ENCODE measurements at regions not wholly inside any gene's neighbourhood (a gene's known extent, or its start where the extent isn't known, plus 50 kb on each side); places are given as distances from the start of the nearest gene placed in this dataset.

DNA sequence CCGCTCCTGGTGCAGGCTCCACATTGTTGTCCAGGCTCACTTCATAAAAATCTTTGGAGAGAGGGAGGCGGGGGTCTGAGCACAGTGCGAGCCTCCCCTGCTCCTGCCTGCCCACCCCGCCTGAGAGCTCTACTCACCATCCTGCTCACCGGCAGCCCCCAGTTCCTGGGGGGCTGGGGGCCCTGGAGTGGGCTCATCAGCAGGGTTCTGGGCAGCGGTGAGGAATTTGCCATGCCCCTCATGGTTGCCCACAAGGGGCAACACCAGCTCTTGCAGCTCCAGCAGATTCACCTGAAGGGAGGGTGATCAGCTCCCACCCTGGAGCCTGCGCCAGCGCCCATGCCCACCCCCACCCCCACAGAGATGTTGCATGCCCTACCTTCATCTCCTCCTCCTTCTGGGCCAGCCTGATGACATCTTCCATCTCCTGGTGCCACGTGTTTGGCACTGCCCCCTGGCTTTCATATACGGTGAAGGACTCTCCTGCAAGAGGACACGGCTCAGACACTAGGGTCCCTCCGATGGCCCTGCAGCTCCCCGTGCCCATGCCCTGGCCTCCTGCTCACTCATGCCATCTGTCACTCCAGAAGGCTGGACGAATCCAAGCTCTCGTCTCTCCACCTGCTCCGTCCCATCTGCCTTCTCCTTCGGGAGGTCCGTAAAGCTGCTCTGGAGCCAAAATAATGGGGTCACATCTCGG, 162.1 kb downstream of the TBC1D2B start:
- Histone ChIP-seq H4K91ac (replicated peaks; ENCODE audit: insufficient read length, low read length) (no peak overlapping the region), H4K8ac (ENCODE audit: extremely low read depth, insufficient read depth, low read length) (no peak overlapping the region), H3K18ac (ENCODE audit: extremely low read depth, low read length) (no peak overlapping the region), H3K4me3 (ENCODE audit: extremely low read depth in 1 of 4, insufficient read depth in 2 of 4, low read depth in 3 of 4, low read length in 4 of 4) (no peak overlapping the region), H3K4me2 (ENCODE audit: insufficient read depth in 1 of 2, low read depth in 2 of 2, low read length in 2 of 2) (no peak overlapping the region), H3K36me3 (ENCODE audit: control insufficient read depth in 2 of 4, insufficient read depth in 4 of 4, low read length in 3 of 4) (no peaks in the 10 kb centered on the region), H3K79me1 (ENCODE audit: low read depth, low read length) (no peaks in the 10 kb centered on the region), H3K9ac (replicated peaks in 1 of 4; ENCODE audit: extremely low read depth in 1 of 4, low read depth in 3 of 4, low read length in 3 of 4) (no peak overlapping the region), H3K79me2 (ENCODE audit: control insufficient read depth in 1 of 2, insufficient read depth in 2 of 2, low read length in 2 of 2) (no peaks in the 10 kb centered on the region), H3K4ac (replicated peaks; ENCODE audit: insufficient read length, low read depth, low read length) (no peak overlapping the region), H3K23me2 (ENCODE audit: low read depth, low read length) (no peaks in the 10 kb centered on the region), H3K27me3 (replicated peaks in 1 of 4; ENCODE audit: control insufficient read depth in 3 of 4, extremely low read depth in 1 of 4, insufficient read depth in 3 of 4, low read length in 3 of 4) (no peaks in the 10 kb centered on the region), H3K23ac (ENCODE audit: insufficient read length) (no peak overlapping the region), H2AFZ (ENCODE audit: low read length) (no peak overlapping the region), H2BK120ac (replicated peaks; ENCODE audit: low read depth, low read length) (no peak overlapping the region), H3K14ac (ENCODE audit: insufficient read length) (no peak overlapping the region), H4K5ac (ENCODE audit: insufficient read length, low read depth, low read length) (no peak overlapping the region), H2BK15ac (ENCODE audit: low read length) (no peak overlapping the region), H4K20me1 (replicated peaks in 1 of 2; ENCODE audit: control insufficient read depth in 1 of 2, insufficient read depth in 2 of 2, low read length in 2 of 2) (no peaks in the 10 kb centered on the region), H3K4me1 (replicated peaks in 1 of 4; ENCODE audit: control insufficient read depth in 3 of 4, insufficient read depth in 4 of 4, low read length in 3 of 4) (no peaks in the 10 kb centered on the region), H3K9me3 (ENCODE audit: insufficient read depth in 2 of 2, low read depth in 1 of 2, low read length in 1 of 2) (no peaks in the 10 kb centered on the region), H2AK5ac (ENCODE audit: low read depth, low read length) (no peak overlapping the region), H3K27ac (ENCODE audit: low read depth, low read length) (no peak overlapping the region), H2BK12ac (ENCODE audit: low read depth, low read length) (no peak overlapping the region), H2BK5ac (ENCODE audit: low read depth, low read length) (no peak overlapping the region), H3K56ac (replicated peaks; ENCODE audit: insufficient read length, low read depth, low read length) (no peak overlapping the region), H2BK20ac (ENCODE audit: low read length) (no peak overlapping the region)
- 90% methylated on average over 14 of the region's 19 CpGs; no CpG with 5 or more reads in 1 of the 2 experiments for WGBS, 2 experiments (ENCODE audit: extremely low coverage in 1 of 2, insufficient coverage in 1 of 2, insufficient read length in 1 of 2, insufficient replicate concordance in 2 of 2, low coverage in 1 of 2, low lambda C conversion rate in 2 of 2, missing lambda C conversion rate in 1 of 2)
- no peak for DNase-seq (ENCODE audit: low read depth in 1 of 2, low spot score in 2 of 2)
- POLR2A ChIA-PET (ENCODE audit: partially characterized antibody) = no interaction called here
- TF ChIP-seq ZNF274 (IDR thresholded peaks at IDR 0.05; ENCODE audit: borderline replicate concordance, extremely low read depth, low read length) = no peak
- TF ChIP-seq, protein P1, sequence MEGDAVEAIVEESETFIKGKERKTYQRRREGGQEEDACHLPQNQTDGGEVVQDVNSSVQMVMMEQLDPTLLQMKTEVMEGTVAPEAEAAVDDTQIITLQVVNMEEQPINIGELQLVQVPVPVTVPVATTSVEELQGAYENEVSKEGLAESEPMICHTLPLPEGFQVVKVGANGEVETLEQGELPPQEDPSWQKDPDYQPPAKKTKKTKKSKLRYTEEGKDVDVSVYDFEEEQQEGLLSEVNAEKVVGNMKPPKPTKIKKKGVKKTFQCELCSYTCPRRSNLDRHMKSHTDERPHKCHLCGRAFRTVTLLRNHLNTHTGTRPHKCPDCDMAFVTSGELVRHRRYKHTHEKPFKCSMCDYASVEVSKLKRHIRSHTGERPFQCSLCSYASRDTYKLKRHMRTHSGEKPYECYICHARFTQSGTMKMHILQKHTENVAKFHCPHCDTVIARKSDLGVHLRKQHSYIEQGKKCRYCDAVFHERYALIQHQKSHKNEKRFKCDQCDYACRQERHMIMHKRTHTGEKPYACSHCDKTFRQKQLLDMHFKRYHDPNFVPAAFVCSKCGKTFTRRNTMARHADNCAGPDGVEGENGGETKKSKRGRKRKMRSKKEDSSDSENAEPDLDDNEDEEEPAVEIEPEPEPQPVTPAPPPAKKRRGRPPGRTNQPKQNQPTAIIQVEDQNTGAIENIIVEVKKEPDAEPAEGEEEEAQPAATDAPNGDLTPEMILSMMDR (IDR thresholded peaks at IDR 0.05; ENCODE audit: control extremely low read depth in 1 of 3, insufficient read depth in 1 of 3, low read depth in 1 of 3, low read length in 3 of 3) = 0 out of 4 replicates have a peak, but pooled peaks of 1 of the 3 experiments have one; percentile 8
- TF ChIP-seq SUZ12 (IDR thresholded peaks at IDR 0.05; ENCODE audit: low read length) = no peak
- no peak for TF ChIP-seq HDAC2 (IDR thresholded peaks at IDR 0.05; ENCODE audit: borderline replicate concordance in 1 of 2, low read depth in 2 of 2, low read length in 2 of 2)
- FAIRE-seq = no peak
- CTCF ChIA-PET (ENCODE audit: partially characterized antibody) = interaction anchor here (0.5 to 0.7 kb wide), 2 partner anchors 49 to 513 kb away, joined by 3 read pairs; no protein-coding TSS in a partner anchor

Measured in H1 (cell line).